Transverse colon (tissue), 4 donors: ENCODE measurements at regions not wholly inside any gene's neighbourhood (a gene's known extent, or its start where the extent isn't known, plus 50 kb on each side); places are given as distances from the start of the nearest gene placed in this dataset.

Source experiments
- DNase-seq: peaks from one replicate; pipeline ENCODE4 v3.0.0-alpha.2; 2019
- H3K27ac ChIP-seq, 4 donors: fragments of 200-600 bp; sonication (generic); 2 replicates each; pipeline ENCODE4 v1.5.1; 2016 to 2018; ENCODE audit warnings: inconsistent platforms in 4 of 4
- H3K27me3 ChIP-seq: fragments of 200-600 bp; sonication (generic); 2 replicates; pipeline ENCODE4 v1.5.1; 2017; ENCODE audit warnings: inconsistent platforms
- H3K36me3 ChIP-seq, 4 donors: fragments of 200-600 bp; sonication (generic); 2 replicates each; pipeline ENCODE4 v1.5.1; 2017 to 2019; ENCODE audit warnings: inconsistent platforms in 4 of 4
- H3K4me1 ChIP-seq, 4 donors: fragments of 200-600 bp; sonication (generic); 2 replicates each; pipeline ENCODE4 v1.5.1; 2017 to 2020; ENCODE audit warnings: inconsistent platforms in 4 of 4
- H3K4me3 ChIP-seq, 4 donors: fragments of 200-600 bp; sonication (generic); 1 replicate in 1 of 4; 2 replicates in 3 of 4; pipeline versions ENCODE4 v1.5.1 to v1.6.1; 2017 to 2019; ENCODE audit warnings: inconsistent platforms in 4 of 4
- H3K9me3 ChIP-seq, 2 donors: fragments of 200-600 bp; sonication (generic); 2 replicates each; pipeline ENCODE4 v1.5.1; 2017 to 2019; ENCODE audit warnings: inconsistent platforms in 2 of 2
- CTCF ChIP-seq, 5 experiments: fragments of 200-600 bp in 3 of 5; fragments of 450-650 bp in 2 of 5; sonication (generic) in 3 of 5; IDR thresholded peaks; 1 replicate in 2 of 5; 2 replicates in 3 of 5; pipeline ENCODE4 v1.5.1; 2016 to 2017; ENCODE audit warnings: antibody characterized with exemption in 5 of 5, inconsistent platforms in 3 of 5, mild to moderate bottlenecking in 2 of 5, moderate library complexity in 1 of 5
- EP300 ChIP-seq: sonication (generic); formaldehyde crosslinking; IDR thresholded peaks from one replicate; pipeline ENCODE4 v1.6.1; 2017; ENCODE audit warnings: antibody characterized with exemption, low read depth
- POLR2A ChIP-seq: fragments of 450-650 bp; IDR thresholded peaks from one replicate; pipeline ENCODE4 v1.6.1; 2016; ENCODE audit warnings: antibody characterized with exemption, mild to moderate bottlenecking, moderate library complexity
- POLR2AphosphoS5 ChIP-seq, 3 donors: sonication (generic); formaldehyde crosslinking; IDR thresholded peaks; one replicate each; pipeline ENCODE4 v1.6.1; 2016; ENCODE audit warnings: antibody characterized with exemption in 3 of 3
- WGBS, 2 donors: methylation state at CpG; one replicate each; pipeline ENCODE4 v1.1.5; 2018; ENCODE audit warnings: low coverage in 1 of 2; 5-methylcytosine and 5-hydroxymethylcytosine counted together
- in situ Hi-C, 4 donors: fragments of 200-750 bp; cut with MboI; loops; one replicate each; pipeline versions ENCODE4 v1.15.0 to v1.15.1; 2017; ENCODE audit warnings: low sequenced_read_pairs in 3 of 4, low pct_ligation_motif_present in 1 of 4, low pct_unique_long_range_greater_than_20kb in 1 of 4
- intact Hi-C: fragments of 100-400 bp; cut with DNase I; formaldehyde crosslinking; loops from one replicate; pipeline ENCODE4 v1.15.1; 2023; ENCODE audit warnings: low total_unique reads

- Histone ChIP-seq H3K4me1 (no peaks in the 10 kb centered on the region), H3K9me3 (no peaks in the 10 kb centered on the region), H3K4me3 (no peak overlapping the region), H3K27me3 (no peaks in the 10 kb centered on the region), H3K36me3 (no peaks in the 10 kb centered on the region), H3K27ac (no peak overlapping the region)
- no peak for DNase-seq
- TF ChIP-seq POLR2AphosphoS5 (IDR thresholded peaks at IDR 0.05) (no peak), EP300 (no peak), POLR2A (no peak), CTCF (IDR thresholded peaks at IDR 0.05) (no peak)
- intact Hi-C loops (no loop called here), in situ Hi-C loops (no loop called here)
- WGBS, 2 donors, result 80 to 93% methylated on average over 1 to 2 of the region's 2 CpGs
Observed at GRCh38 chr3:5319454-5319853, 131.9 kb downstream of the EDEM1 start.

- no peaks in the 10 kb centered on the region for H3K9me3 ChIP-seq
- intact Hi-C loops (no loop called here), in situ Hi-C loops (no loop called here)
- H3K27me3 ChIP-seq, result no peaks in the 10 kb centered on the region
- TF ChIP-seq POLR2AphosphoS5 (IDR thresholded peaks at IDR 0.05) (no peak), CTCF (IDR thresholded peaks at IDR 0.05) (no peak), POLR2A (no peak), EP300 (no peak)
- no peak overlapping the region for H3K4me3 ChIP-seq
- no peak for DNase-seq
- no peak overlapping the region for H3K27ac ChIP-seq
- H3K4me1 ChIP-seq, result no peaks in the 10 kb centered on the region
- no peaks in the 10 kb centered on the region for H3K36me3 ChIP-seq
Observed at GRCh38 chr3:5321666-5322340, 134.3 kb downstream of the EDEM1 start.

- DNase-seq, result no peak
- intact Hi-C loops, result no loop called here
- no peaks in the 10 kb centered on the region for H3K9me3 ChIP-seq
- H3K4me3 ChIP-seq, result no peak overlapping the region
- no peak overlapping the region for H3K27ac ChIP-seq
- TF ChIP-seq POLR2A (no peak), EP300 (no peak), CTCF (IDR thresholded peaks at IDR 0.05) (no peak), POLR2AphosphoS5 (IDR thresholded peaks at IDR 0.05) (no peak)
- in situ Hi-C loops, result no loop called here
- 57% methylated on average over 4 of the region's 4 CpGs; no CpG with 5 or more reads in 1 of the 2 donors for WGBS, 2 donors
- H3K36me3 ChIP-seq, result no peaks in the 10 kb centered on the region
- H3K27me3 ChIP-seq, result no peaks in the 10 kb centered on the region
- H3K4me1 ChIP-seq, result no peaks in the 10 kb centered on the region
Observed at GRCh38 chr3:5324780-5325179, 137.3 kb downstream of the EDEM1 start.

GRCh38 chr3:5330152-5330810 is 142.8 kb downstream of the EDEM1 start:
- intact Hi-C loops (no loop called here), in situ Hi-C loops (no loop called here)
- no peak for TF ChIP-seq CTCF (IDR thresholded peaks at IDR 0.05)
- no peak for TF ChIP-seq POLR2AphosphoS5 (IDR thresholded peaks at IDR 0.05)
- no peak for TF ChIP-seq EP300
- no peak for TF ChIP-seq POLR2A

More at GRCh38 chr3:5330152-5330810, 142.8 kb downstream of the EDEM1 start:
- no peaks in the 10 kb centered on the region for H3K9me3 ChIP-seq
- no peaks in the 10 kb centered on the region for H3K27me3 ChIP-seq
- no peaks in the 10 kb centered on the region for H3K36me3 ChIP-seq
- H3K4me3 ChIP-seq, result no peak overlapping the region
- no peak overlapping the region for H3K27ac ChIP-seq
- no peaks in the 10 kb centered on the region for H3K4me1 ChIP-seq
- no peak for DNase-seq
- WGBS, 2 donors, result 65 to 73% methylated on average over 2 to 9 of the region's 9 CpGs
